Astrocyte (in vitro differentiated cells and primary cell): ENCODE measurements at regions not wholly inside any gene's neighbourhood (a gene's known extent, or its start where the extent isn't known, plus 50 kb on each side); places are given as distances from the start of the nearest gene placed in this dataset.

ENCODE experiments used
- DNase-seq: peaks from one replicate; pipeline ENCODE4 v3.0.0-alpha.2; 2010; ENCODE audit warnings: low read depth
- FAIRE-seq: peaks from 2 replicates; lab custom pipeline; 2011; peaks lifted over from hg19 to GRCh38; lab: Jason Lieb, UNC
- H2AFZ ChIP-seq: 2 replicates; pipeline ENCODE4 v1.6.0; 2012; ENCODE audit warnings: low read depth, low read length, inconsistent platforms
- H3K27ac ChIP-seq: 2 replicates; pipeline ENCODE4 v1.5.1; 2011; ENCODE audit warnings: low read depth, low read length, inconsistent platforms
- H3K27me3 ChIP-seq: 2 replicates; pipeline ENCODE4 v1.6.0; 2011; ENCODE audit warnings: low read length, inconsistent platforms; ENCODE audit not compliant: insufficient read depth
- H3K36me3 ChIP-seq: 2 replicates; pipeline ENCODE4 v1.5.1; 2011; ENCODE audit warnings: low read length, inconsistent platforms; ENCODE audit not compliant: insufficient read depth
- H3K4me1 ChIP-seq: 2 replicates; pipeline ENCODE4 v1.5.1; 2011; ENCODE audit warnings: low read length, inconsistent platforms; ENCODE audit not compliant: insufficient read depth
- H3K4me2 ChIP-seq: 2 replicates; pipeline ENCODE4 v1.6.0; 2012; ENCODE audit warnings: low read length, inconsistent platforms
- H3K4me3 ChIP-seq: 2 replicates; pipeline ENCODE4 v1.5.1; 2011; ENCODE audit warnings: low read depth, mild to moderate bottlenecking, low read length, inconsistent platforms; ENCODE audit not compliant: insufficient read depth
- H3K79me2 ChIP-seq: 2 replicates; pipeline ENCODE4 v1.6.0; 2012; ENCODE audit warnings: mild to moderate bottlenecking, low read length, inconsistent platforms; ENCODE audit not compliant: insufficient read depth
- H3K9ac ChIP-seq: 2 replicates; pipeline ENCODE4 v1.6.0; 2012; ENCODE audit warnings: mild to moderate bottlenecking, low read length, inconsistent platforms
- H3K9me3 ChIP-seq: 2 replicates; pipeline ENCODE4 v1.5.1; 2012; ENCODE audit warnings: low read depth, mild to moderate bottlenecking, low read length, inconsistent platforms; ENCODE audit not compliant: insufficient read depth
- H4K20me1 ChIP-seq: 2 replicates; pipeline ENCODE4 v1.6.0; 2012; ENCODE audit warnings: low read length, inconsistent platforms; ENCODE audit not compliant: insufficient read depth
- H3K27ac Mint-ChIP-seq: one replicate; pipeline ENCODE4 v1.8.0; 2021; ENCODE audit warnings: mild to moderate bottlenecking, mixed read lengths; ENCODE audit not compliant: unreplicated experiment
- H3K27me3 Mint-ChIP-seq: one replicate; pipeline ENCODE4 v1.8.0; 2021; ENCODE audit warnings: low read depth, mixed read lengths; ENCODE audit not compliant: unreplicated experiment
- H3K36me3 Mint-ChIP-seq: one replicate; pipeline ENCODE4 v1.8.0; 2021; ENCODE audit warnings: low read depth, mixed read lengths; ENCODE audit not compliant: unreplicated experiment
- H3K4me1 Mint-ChIP-seq: one replicate; pipeline ENCODE4 v1.8.0; 2021; ENCODE audit warnings: low read depth, mixed read lengths; ENCODE audit not compliant: unreplicated experiment
- H3K4me3 Mint-ChIP-seq: one replicate; pipeline ENCODE4 v1.8.0; 2021; ENCODE audit warnings: mild to moderate bottlenecking, moderate library complexity, mixed read lengths; ENCODE audit not compliant: unreplicated experiment
- H3K9me3 Mint-ChIP-seq: one replicate; pipeline ENCODE4 v1.8.0; 2021; ENCODE audit warnings: mild to moderate bottlenecking, mixed read lengths; ENCODE audit not compliant: unreplicated experiment
- CTCF ChIP-seq: IDR thresholded peaks from 2 replicates; pipeline ENCODE4 v1.5.1; 2011; ENCODE audit warnings: low read depth, mild to moderate bottlenecking, inconsistent platforms, low read length, moderate library complexity; ENCODE audit not compliant: insufficient read depth
- EZH2 ChIP-seq: IDR thresholded peaks from 2 replicates; pipeline ENCODE4 v1.6.1; 2012; ENCODE audit warnings: mild to moderate bottlenecking, low read length, inconsistent platforms; ENCODE audit not compliant: insufficient read depth

DNA sequence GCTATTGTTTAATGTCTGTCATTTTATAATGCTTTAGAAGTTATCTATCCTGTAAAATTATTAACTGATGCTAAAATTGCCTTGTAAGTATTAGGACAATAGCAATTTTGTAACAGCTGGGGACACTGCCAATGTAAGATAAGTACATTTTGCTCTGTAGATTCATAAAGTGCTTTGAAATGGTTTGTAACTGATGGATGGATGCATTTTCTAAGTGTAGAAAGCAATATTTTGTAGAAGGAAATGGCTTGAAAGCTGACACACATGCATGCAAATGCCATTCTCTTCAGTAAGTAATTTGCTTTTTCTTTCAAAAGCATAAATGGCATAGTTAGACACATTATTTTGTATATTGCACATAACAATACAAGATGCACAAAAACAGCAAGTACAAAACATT is 129.8 kb downstream of the FOXG1 start:
- TF ChIP-seq CTCF (no peak), EZH2 (no peak)
- H3K36me3 Mint-ChIP-seq = no peaks in the 10 kb centered on the region

GRCh38 chr14:28901631-28902030 is 135.0 kb downstream of the FOXG1 start:
- no peak for TF ChIP-seq EZH2
- Histone ChIP-seq H3K4me1 (no peaks in the 10 kb centered on the region), H2AFZ (no peak overlapping the region), H3K4me3 (no peak overlapping the region), H3K27ac (no peak overlapping the region), H3K27me3 (no peaks in the 10 kb centered on the region), H4K20me1 (no peaks in the 10 kb centered on the region), H3K9me3 (no peaks in the 10 kb centered on the region), H3K36me3 (no peaks in the 10 kb centered on the region), H3K9ac (no peak overlapping the region), H3K4me2 (no peak overlapping the region), H3K79me2 (no peaks in the 10 kb centered on the region)
- DNase-seq = no peak
- Mint-ChIP-seq H3K36me3 (no peaks in the 10 kb centered on the region), H3K9me3 (no peaks in the 10 kb centered on the region), H3K4me1 (no peaks in the 10 kb centered on the region), H3K27me3 (no peaks in the 10 kb centered on the region), H3K4me3 (no peak overlapping the region), H3K27ac (no peak overlapping the region)
- FAIRE-seq = no peak

More for the DNA sequence above, 129.8 kb downstream of the FOXG1 start:
- Histone ChIP-seq H3K79me2 (no peaks in the 10 kb centered on the region), H3K4me2 (no peak overlapping the region), H3K9ac (no peak overlapping the region), H3K4me1 (no peaks in the 10 kb centered on the region), H2AFZ (no peak overlapping the region), H3K9me3 (no peaks in the 10 kb centered on the region), H3K27me3 (no peaks in the 10 kb centered on the region), H3K36me3 (no peaks in the 10 kb centered on the region), H3K27ac (no peak overlapping the region), H3K4me3 (no peak overlapping the region), H4K20me1 (no peaks in the 10 kb centered on the region)
- FAIRE-seq (no peak), DNase-seq (no peak)
- Mint-ChIP-seq H3K27ac (no peak overlapping the region), H3K4me3 (no peak overlapping the region), H3K4me1 (no peaks in the 10 kb centered on the region), H3K9me3 (no peaks in the 10 kb centered on the region), H3K27me3 (no peaks in the 10 kb centered on the region)

DNA sequence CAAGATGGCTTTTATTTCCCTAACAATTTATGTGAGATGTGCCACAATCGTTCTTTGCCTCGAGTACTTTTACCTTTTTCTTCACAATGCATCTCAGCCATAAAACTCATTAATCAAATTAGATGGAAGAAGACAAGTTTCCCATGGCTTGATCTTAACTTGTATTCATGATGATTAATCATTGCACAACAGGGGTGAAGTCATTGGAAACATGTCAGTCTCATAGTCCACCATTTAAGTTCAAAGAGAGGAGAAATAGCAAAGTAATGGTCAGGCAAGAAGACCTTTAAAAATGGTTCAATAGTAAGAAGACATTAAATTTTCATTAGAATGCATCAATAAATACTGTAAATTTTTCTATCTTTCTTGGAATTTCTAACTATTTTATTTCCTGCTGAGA is 136.3 kb downstream of the FOXG1 start:
- Mint-ChIP-seq H3K4me1 (no peaks in the 10 kb centered on the region), H3K36me3 (no peaks in the 10 kb centered on the region), H3K27ac (no peak overlapping the region), H3K4me3 (no peak overlapping the region), H3K9me3 (no peaks in the 10 kb centered on the region), H3K27me3 (no peaks in the 10 kb centered on the region)
- Histone ChIP-seq H4K20me1 (no peaks in the 10 kb centered on the region), H3K27me3 (no peaks in the 10 kb centered on the region), H3K9ac (no peak overlapping the region), H3K4me3 (no peak overlapping the region), H3K4me1 (no peaks in the 10 kb centered on the region), H3K9me3 (no peaks in the 10 kb centered on the region), H3K79me2 (no peaks in the 10 kb centered on the region), H3K4me2 (no peak overlapping the region), H2AFZ (no peak overlapping the region), H3K27ac (no peak overlapping the region), H3K36me3 (no peaks in the 10 kb centered on the region)
- DNase-seq = no peak
- FAIRE-seq = no peak
- TF ChIP-seq CTCF (no peak), EZH2 (no peak)
